Tibial artery (tissue), 4 donors: ENCODE measurements at regions not wholly inside any gene's neighbourhood (a gene's known extent, or its start where the extent isn't known, plus 50 kb on each side); places are given as distances from the start of the nearest gene placed in this dataset.

Experiments
- DNase-seq, 2 donors: peaks; one replicate each; pipeline ENCODE4 v3.0.0-alpha.2; 2019
- H3K27ac ChIP-seq, 2 donors: fragments of 200-600 bp; sonication (generic) in 1 of 2; 1 replicate in 1 of 2; 2 replicates in 1 of 2; pipeline ENCODE4 v1.5.1; 2018 to 2019; ENCODE audit warnings: mild to moderate bottlenecking in 1 of 2
- H3K27me3 ChIP-seq, 2 donors: fragments of 200-600 bp; sonication (generic) in 1 of 2; one replicate each; pipeline versions ENCODE4 v1.5.1 to v1.6.0; 2016 to 2019
- H3K36me3 ChIP-seq, 3 donors: fragments of 200-600 bp; sonication (generic) in 2 of 3; one replicate each; pipeline ENCODE4 v1.5.1; 2016 to 2019; ENCODE audit warnings: mild to moderate bottlenecking in 2 of 3
- H3K4me1 ChIP-seq, 4 donors: fragments of 200-600 bp; sonication (generic) in 2 of 4; 1 replicate in 3 of 4; 2 replicates in 1 of 4; pipeline ENCODE4 v1.5.1; 2016 to 2019
- H3K4me3 ChIP-seq, 2 donors: fragments of 200-600 bp; sonication (generic) in 1 of 2; 1 replicate in 1 of 2; 2 replicates in 1 of 2; pipeline ENCODE4 v1.5.1; 2018 to 2019; ENCODE audit warnings: mild to moderate bottlenecking in 2 of 2
- H3K9me3 ChIP-seq, 3 donors: fragments of 200-600 bp; sonication (generic) in 1 of 3; one replicate each; pipeline ENCODE4 v1.5.1; 2016 to 2019
- intact Hi-C: fragments of 100-400 bp; cut with DNase I; formaldehyde crosslinking; loops from one replicate; pipeline ENCODE4 v1.15.0; 2023; ENCODE audit warnings: low total_unique reads
- TF ChIP-seq, protein P1 (sequence below), 2 experiments: fragments of 200-600 bp in 1 of 2; fragments of 450-650 bp in 1 of 2; IDR thresholded peaks; one replicate each; pipeline ENCODE4 v1.5.1; 2017 to 2019; ENCODE audit warnings: antibody characterized with exemption in 2 of 2, mild to moderate bottlenecking in 1 of 2, moderate library complexity in 1 of 2

DNA sequence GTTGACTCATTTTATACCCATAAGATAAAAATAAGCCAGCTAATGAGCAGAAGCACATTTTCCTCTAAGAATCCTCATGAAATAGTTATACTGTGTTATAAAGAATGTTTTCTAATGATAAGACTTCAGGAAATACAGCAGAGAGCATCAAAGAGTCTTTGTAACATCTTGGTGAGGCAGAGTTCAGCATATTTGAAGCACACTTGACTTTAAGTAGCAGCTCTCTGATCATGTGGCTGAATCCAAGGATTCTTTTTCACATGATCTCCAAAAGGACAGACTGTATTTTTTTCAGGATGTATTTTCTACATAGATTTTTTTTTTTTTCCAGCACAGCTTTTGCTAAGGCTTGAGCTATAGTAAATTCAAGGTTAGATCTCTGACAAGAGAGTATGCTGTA is 195.1 kb downstream of the SI start:
- Histone ChIP-seq H3K4me1 (no peaks in the 10 kb centered on the region), H3K27ac (no peak overlapping the region), H3K36me3 (no peaks in the 10 kb centered on the region), H3K27me3 (no peaks in the 10 kb centered on the region), H3K9me3 (no peaks in the 10 kb centered on the region), H3K4me3 (no peak overlapping the region)
- TF ChIP-seq, protein P1, sequence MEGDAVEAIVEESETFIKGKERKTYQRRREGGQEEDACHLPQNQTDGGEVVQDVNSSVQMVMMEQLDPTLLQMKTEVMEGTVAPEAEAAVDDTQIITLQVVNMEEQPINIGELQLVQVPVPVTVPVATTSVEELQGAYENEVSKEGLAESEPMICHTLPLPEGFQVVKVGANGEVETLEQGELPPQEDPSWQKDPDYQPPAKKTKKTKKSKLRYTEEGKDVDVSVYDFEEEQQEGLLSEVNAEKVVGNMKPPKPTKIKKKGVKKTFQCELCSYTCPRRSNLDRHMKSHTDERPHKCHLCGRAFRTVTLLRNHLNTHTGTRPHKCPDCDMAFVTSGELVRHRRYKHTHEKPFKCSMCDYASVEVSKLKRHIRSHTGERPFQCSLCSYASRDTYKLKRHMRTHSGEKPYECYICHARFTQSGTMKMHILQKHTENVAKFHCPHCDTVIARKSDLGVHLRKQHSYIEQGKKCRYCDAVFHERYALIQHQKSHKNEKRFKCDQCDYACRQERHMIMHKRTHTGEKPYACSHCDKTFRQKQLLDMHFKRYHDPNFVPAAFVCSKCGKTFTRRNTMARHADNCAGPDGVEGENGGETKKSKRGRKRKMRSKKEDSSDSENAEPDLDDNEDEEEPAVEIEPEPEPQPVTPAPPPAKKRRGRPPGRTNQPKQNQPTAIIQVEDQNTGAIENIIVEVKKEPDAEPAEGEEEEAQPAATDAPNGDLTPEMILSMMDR (IDR thresholded peaks at IDR 0.05), result no peak
- DNase-seq, result no peak
- intact Hi-C loops, result no loop called here

DNA sequence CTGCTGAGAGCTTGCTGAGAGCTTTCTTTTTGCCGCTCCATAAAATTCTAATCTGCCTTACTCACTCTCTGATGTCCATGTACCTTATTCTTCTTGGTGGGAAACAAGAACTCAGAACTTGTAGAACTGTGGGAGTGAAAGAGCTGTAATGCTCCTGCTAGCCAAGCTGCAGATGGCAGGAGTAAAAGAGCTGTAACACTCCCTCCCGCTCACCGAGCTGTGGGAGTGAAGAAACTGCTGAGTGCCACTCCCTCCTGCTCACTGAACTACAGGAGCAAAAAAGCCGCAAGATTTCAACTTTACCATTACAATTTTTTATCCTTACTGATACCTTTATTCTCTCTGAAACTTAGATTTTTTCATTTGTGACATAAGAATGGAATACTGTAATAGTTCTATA is 199.1 kb downstream of the SI start:
- Histone ChIP-seq H3K27me3 (no peaks in the 10 kb centered on the region), H3K27ac (no peak overlapping the region), H3K4me1 (no peaks in the 10 kb centered on the region), H3K36me3 (no peaks in the 10 kb centered on the region), H3K4me3 (no peak overlapping the region), H3K9me3 (no peaks in the 10 kb centered on the region)
- TF ChIP-seq, protein P1 (IDR thresholded peaks at IDR 0.05), result no peak
- intact Hi-C loops, result no loop called here
- no peak for DNase-seq

DNA sequence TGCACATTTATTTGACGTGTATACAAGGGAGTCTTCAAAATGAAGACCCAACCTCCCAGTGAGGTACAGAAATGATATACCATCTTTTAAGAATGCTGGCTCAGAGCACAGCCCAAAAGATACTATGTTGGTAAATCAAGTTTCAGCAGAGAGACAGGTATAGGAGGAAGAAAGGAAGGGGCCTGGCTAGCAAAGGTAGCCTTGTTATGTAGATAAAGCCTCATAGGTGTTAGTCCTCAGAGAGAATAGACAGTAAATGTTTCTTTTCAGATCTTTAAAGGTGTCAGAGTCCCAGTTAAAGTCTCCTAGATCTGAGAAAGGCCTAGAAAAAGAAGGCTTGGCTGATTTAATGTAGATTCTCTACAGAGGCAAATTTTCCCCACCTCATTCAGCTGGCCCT is 213.8 kb downstream of the SI start:
- Histone ChIP-seq H3K27ac (no peak overlapping the region), H3K27me3 (no peaks in the 10 kb centered on the region), H3K36me3 (no peaks in the 10 kb centered on the region), H3K4me3 (no peak overlapping the region), H3K9me3 (no peaks in the 10 kb centered on the region), H3K4me1 (no peaks in the 10 kb centered on the region)
- DNase-seq, result no peak
- TF ChIP-seq, protein P1 (IDR thresholded peaks at IDR 0.05), result no peak
- intact Hi-C loops, result no loop called here

DNA sequence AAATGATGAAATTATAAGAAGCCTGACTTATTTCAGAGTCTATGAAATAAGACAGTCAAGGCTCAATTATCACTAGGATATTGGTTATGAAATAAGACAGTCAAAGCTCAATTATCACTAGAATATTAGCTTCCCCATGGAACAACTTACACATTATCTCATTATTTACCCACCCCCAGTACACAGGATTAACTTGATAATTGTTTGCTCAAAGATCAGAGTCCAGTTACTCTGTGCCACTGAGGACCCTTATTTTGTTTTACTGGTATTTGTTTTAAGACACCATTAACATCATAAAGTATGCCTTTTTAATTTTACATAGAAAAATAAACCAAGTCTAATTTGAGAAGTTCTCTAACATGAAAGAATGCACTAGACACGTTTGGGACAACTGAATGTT is 225.4 kb downstream of the SI start:
- Histone ChIP-seq H3K9me3 (no peaks in the 10 kb centered on the region), H3K27ac (no peak overlapping the region), H3K4me3 (no peak overlapping the region), H3K4me1 (no peaks in the 10 kb centered on the region), H3K36me3 (no peaks in the 10 kb centered on the region), H3K27me3 (no peaks in the 10 kb centered on the region)
- intact Hi-C loops, result no loop called here
- no peak for DNase-seq
- TF ChIP-seq, protein P1 (IDR thresholded peaks at IDR 0.05), result no peak

DNA sequence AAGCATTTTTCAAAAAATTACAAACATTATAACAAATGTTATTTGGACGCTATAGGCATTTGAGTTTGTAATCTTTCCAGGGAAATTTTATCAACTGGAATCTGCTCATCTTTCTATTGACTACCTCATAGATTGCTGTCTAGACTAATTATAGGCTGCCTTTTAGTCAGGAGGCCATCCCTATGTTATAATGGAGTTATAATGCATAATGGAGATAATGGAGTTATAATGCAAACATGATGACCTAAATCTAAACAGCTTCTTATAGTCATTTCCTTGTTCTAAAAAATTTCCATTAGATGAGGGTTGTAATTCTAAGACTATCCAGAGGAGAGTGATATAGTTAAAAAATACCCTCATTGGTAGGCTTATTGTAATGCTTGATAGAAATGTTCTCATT is 226.4 kb downstream of the SI start:
- H3K27me3 ChIP-seq, result no peaks in the 10 kb centered on the region
- DNase-seq, result no peak
- no peak overlapping the region for H3K27ac ChIP-seq
- H3K36me3 ChIP-seq, result no peaks in the 10 kb centered on the region
- no peak overlapping the region for H3K4me3 ChIP-seq
- TF ChIP-seq, protein P1 (IDR thresholded peaks at IDR 0.05), result no peak
- H3K9me3 ChIP-seq, result no peaks in the 10 kb centered on the region
- intact Hi-C loops, result no loop called here
- no peaks in the 10 kb centered on the region for H3K4me1 ChIP-seq

DNA sequence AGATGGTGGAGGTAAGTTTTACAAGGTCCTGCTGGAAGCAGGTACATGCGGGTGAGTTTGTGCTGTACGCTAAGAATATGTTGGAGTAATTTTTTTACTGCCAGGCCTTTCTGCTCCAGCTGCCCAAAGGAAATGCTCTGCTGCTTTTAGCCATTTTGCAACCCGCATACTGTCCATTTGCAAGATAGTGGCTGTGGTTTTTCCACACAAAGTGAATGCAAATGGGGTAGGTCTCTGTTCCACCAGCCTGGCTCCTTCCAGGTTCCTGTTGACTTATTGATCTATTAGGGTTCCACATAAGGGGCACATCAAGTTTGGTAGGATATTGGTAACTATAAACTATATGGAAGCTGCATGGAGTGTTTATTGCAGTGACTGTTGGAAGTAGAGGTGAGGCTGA is 227.1 kb downstream of the SI start:
- Histone ChIP-seq H3K36me3 (no peaks in the 10 kb centered on the region), H3K4me1 (no peaks in the 10 kb centered on the region), H3K9me3 (no peaks in the 10 kb centered on the region), H3K4me3 (no peak overlapping the region), H3K27me3 (no peaks in the 10 kb centered on the region), H3K27ac (no peak overlapping the region)
- intact Hi-C loops, result no loop called here
- TF ChIP-seq, protein P1 (IDR thresholded peaks at IDR 0.05), result no peak
- DNase-seq, result no peak
